HG03342 (cell line): ENCODE measurements at regions not wholly inside any gene's neighbourhood (a gene's known extent, or its start where the extent isn't known, plus 50 kb on each side); places are given as distances from the start of the nearest gene placed in this dataset.
"Not testable (repeated sequence)": the region's sequence is repeated elsewhere in the genome, so short reads cannot be mapped to it uniquely, and the experiment has no call there.

Source experiments
- ATAC-seq: cut with Tn5 transposase; IDR thresholded peaks from one replicate; pipeline ENCODE4 v1.9.1; 2021; ENCODE audit warnings: mild to moderate bottlenecking, moderate library complexity; ENCODE audit not compliant: unreplicated experiment

DNA sequence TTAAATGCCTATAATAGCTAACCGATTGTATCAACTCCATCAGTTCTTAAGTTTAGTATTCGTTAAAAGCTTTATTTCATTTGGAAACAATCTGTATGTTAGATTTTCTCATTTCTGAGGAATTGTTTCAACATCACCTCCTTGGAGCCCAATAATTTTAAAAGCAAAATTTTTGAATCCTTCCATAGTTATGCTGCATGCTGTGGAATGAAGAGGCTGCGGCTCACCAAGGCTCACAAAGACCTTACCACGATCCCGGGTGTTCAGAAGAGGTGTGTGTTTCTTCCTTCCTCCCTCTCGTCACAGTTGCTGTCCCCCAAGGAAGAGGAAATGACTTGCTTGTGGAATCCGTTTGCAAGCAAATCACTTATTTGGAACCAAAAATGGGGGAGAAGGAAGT is 143.8 kb downstream of the FGF1 start:
- no peak for ATAC-seq

DNA sequence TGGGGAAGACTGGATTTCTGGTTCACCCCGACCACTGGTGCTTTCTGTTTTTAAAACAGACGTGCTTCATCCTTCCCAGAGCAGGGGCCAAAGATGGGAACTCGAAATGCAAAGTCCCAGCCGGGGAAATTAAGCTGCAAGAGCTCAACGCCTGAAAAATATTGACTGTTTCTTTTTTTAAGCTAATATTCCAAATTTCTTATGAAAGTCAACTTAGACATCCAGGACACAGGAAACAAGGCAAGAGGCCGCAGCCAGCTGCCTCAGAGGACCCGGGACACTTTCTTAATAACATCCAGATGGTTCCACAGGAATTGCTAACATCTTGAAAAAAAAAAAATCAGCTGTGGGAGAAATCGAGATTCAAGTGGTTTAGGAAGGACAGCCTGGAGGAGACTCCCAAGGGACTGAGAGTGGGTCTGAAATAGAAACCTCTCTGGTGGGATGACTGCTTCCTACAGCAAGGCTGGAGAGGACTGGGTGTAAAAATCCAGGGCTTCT is 144.9 kb downstream of the FGF1 start:
- no peak for ATAC-seq

DNA sequence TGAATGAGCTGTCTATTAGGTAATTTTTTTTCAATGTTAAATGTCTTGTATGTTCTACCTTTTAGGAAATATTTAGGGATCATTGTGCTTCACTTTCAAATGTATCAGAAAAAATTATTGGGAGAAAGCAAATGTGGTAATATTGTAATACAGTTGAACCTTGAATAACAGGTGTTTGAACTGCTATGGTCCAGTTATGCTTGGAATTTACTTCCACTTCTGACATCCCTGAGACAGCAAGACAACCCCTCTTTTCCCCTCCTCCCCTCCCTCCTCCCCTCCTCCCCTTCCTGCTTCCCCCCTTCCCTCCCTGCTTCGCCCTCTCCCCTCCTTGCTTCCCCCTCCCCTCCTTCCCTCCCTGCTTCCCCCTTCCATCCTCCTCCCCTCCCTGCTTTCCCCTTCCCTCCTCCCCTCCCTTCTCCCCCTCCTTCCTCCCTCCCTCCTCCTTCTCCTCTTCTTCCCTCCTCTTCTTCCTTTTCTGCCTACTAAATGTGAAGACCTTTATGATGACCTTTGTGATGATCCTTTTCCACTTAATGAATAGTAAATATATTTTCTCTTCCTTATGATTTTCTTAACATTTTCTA is 146.6 kb downstream of the FGF1 start:
- no peak for ATAC-seq

DNA sequence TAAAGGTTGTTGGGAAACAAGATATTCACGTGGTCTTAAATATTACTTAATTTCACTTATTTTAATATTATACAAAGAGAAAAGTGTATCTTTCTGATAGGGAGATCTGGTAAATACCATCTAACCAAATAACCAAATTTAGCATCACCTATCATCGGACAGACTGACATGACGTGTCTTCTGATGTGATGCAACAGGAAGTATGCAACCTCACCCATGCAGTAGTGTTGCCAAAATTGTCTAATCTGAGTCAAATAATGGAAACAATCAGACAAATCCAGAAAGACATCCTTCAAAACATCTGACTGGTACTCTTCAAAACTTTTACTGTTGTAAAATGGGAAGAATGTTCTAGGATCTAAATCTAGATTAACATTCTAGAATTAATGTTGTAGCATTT is 148.0 kb downstream of the FGF1 start:
- ATAC-seq, result no peak

DNA sequence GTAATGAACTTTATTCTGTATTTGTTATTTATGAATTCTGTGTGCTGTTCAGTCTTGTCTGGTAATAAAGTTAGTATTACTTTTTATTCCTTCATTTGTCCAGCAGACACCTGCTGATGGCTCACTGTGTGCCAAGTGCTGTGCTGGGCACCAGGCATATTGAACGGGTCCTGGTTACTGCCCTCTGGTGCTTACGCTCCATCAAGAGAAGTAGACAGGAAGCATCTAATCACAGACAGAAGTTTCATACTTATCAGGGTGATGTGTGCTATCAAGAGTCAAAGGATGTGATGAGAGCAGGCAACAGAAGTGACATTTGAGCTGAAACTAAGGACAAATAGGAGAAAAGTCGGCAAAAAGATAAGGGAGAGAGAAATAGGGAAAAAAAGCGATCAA is 153.1 kb downstream of the FGF1 start:
- no peak for ATAC-seq

DNA sequence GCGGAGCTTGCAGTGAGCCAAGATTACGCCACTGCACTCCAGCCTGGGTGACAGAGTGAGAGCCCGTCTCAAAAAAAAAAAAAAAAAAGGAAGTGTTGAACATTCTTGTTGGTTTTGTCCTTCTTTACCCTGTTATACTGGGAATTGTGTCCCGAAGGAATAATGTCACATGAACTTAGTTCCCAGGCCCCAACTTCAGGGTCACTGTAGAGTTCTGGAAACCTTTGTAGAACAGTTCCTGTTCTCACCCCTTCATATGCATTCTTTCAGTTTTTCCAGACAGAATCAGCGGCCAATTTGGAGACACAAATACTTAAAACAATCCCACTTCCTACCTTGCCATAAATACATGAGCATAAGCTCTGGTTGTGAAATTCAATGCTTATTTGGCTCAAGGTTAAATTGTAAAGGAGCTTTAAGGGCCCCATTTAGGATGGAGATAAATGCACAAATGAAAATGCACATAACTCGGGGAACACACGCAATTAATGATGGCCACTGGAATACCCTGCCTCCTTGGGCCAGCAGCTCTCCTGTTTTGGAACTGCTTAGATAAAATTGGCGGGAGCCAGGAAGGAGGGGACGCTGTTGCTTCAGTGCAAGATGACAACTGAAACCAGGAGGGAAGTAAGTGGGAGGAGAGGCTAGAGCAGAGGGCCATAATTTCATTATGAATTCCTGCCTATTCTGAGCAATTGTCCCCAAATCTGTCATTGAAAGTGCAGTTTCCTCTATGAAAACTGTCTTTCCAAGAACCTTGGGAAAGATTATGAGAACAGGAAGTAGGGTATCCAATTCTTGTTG is 153.7 kb downstream of the FGF1 start:
- ATAC-seq, result no peak

DNA sequence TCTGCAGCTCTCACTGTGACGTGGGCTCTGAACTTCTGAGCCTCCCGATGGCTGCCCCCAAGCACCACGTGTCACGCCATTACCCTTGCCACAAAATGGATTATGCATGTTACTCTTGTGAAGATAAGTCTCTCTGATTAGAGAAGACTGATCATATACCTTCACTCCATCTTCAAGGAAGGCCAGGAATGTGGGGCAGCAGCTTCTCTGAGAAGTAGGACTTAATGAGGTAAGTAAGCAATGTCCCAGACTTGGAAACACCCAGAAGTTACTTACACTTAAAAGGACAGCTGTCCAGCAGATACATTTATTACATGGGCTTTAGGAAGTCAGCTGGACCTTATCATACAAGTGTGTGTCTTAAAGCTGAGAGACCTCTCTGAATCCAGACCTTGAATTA is 155.0 kb downstream of the FGF1 start:
- no peak for ATAC-seq

DNA sequence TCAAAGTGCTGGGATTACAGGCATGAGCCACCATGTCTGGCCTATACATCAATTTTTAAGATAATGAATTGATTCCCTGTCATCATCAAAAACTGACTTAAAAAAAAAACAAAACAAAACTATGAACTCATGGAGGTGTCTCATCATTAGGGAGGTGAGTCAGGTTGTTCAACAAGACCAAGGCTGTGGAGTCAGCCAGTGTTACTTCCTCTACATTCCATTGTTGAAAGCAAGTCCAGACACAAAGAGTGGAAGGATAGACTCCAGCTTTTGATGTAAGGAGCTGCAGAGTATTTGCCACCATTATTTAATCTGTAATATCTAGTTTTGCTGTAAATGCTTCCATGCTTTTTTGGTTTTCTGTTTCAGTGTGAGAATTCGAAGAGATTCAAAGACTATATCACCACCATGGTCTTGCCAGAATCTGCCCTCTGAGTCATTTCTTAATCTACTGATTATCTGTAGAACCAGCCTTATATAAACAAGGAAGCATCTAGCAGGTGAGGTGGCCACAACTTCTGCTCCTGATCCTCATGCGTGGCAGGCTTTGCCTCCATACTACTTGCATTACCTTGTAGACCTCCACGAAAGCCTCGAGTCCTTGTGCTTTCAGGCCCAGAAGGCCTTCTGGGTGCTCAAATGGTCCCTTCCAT is 156.1 kb downstream of the FGF1 start:
- no peak for ATAC-seq

DNA sequence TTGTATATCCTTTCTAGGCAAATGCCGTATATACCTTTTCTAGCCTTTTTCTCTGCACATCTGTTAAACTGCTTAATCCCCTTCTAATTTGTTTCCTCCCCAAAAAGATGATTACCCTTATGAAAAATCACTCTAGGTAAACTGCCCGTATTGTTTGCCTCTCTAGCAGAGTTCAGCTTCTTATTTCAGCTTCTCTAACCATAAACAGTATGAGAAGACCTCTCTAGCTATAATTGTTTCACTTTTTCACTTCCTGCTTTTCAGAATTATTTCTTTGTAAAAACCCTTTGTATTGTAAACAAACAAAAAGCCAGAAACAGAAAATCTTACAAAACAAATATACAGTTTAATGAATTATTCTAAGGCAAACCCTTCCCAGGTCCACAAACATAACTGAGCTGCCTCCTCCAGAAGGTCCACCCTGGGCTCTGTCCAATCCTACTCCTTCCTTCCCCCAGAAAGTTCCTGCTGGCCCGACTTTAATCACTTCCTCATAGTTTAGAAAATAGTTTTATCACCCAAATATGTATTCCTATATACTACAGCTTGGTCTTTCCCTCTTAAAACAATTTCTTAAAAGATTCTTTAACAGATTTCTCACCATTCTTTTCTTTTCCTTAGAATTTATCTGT is 158.1 kb downstream of the FGF1 start:
- no peak for ATAC-seq

DNA sequence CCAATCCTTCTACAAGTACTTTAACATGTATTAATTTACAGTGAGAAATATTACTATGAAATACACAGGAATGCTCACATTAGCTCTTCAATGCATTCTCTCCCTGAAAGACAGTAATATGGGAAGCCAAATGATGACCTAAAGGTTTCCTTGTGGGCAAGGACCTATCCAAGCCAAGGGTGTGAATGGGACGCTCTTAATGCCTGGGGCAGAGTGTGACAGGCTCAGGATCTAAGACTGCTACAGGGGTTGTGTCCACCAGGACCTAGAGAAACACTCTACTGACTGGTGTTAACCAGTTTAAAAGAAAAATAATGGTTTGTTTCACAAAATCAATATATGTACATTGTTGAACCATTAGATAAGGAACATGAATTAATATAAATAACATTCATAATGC is 158.7 kb downstream of the FGF1 start:
- no peak for ATAC-seq

DNA sequence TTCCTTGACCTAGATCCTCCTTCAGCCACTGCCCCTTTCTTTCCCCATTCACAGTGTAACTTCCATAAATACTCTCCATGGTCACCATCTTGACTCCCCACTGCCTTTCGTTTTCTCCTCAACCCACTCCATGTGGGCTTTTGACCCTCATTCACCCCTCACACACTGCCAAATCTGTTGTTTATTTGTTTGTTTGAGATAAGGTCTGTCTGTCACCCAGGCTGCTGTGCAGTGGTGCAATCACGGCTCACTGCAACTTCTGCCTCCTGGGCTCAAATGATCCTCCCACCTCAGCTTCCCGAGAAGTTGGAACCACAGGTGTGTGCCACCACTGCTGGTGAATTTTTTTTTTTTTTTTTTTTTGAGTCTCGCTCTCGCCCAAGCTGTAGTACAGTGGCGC is 162.9 kb downstream of the FGF1 start:
- ATAC-seq, result no peak

DNA sequence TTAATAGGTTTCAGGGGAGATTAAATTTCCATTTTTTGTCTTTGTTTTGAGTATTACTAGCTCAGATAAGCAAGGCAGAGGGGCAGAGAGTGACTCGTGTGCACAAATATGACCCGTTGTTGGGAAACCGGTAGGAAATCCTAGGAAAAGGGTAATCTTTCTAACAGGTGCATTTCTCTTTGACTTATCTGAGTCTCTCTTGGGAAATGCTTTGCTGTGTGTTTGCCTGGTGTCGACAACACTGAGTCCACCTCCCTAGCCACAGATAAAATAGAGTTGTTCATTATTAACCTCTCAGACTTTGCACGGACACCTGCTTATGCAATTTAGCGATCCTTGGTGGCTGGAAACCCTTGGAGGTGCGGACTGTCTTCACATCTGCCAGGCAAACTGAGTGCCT is 164.2 kb downstream of the FGF1 start:
- no peak for ATAC-seq

DNA sequence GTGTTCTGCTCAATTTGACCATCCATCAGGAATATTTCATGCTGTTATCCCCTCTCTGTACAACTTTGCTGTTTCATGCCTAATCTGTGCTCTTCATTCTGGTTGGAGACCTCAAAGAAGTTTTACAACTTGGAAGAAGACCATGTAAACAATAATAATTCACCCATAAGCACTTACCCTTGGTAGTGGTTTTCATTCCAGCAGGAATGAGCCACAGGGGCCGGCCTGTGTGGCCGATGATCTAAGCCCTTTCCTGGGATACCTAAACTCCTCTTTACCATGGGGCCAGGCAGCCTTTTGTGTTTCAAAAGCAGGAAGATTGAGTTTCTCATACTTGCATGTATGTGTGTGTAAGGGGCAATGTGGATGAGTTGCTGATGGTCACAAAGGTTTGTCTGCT is 165.0 kb downstream of the FGF1 start:
- no peak for ATAC-seq

DNA sequence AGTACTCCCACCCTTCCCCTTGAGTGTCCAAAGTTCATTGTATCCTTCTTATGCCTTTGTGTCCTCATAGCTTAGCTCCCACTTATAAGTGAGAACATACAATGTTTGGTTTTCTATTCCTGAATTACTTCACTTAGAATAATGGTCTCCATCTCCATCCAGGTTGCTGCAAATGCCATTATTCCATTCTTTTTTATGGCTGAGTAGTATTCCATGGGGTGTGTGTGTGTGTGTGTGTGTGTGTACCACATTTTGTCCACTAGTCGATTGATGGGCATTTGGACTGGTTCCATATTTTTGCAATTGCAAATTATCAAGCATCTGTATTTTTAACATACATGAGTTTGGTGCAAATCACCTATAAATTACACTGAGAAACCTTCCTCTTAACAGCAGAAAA is 166.0 kb downstream of the FGF1 start:
- not testable (repeated sequence) for ATAC-seq

DNA sequence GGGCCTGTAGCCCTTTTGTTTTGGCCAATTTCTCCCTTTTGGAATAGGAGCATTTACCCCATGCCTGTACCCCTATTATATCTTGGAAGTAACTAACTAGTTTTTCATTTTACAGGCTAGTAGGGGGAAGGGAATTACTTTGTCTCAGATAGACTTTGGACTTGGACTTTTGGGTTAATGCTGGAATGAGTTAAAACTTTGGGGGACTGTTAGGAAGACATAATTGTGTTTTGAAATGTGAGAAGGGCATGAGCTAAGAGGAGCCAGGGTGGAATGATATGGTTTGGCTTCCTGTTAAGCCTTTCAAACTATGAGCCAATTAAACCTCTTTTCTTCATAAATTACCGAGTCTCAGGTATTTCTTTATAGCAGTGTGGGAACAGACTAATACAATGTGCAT is 168.1 kb downstream of the FGF1 start:
- ATAC-seq, result no peak

DNA sequence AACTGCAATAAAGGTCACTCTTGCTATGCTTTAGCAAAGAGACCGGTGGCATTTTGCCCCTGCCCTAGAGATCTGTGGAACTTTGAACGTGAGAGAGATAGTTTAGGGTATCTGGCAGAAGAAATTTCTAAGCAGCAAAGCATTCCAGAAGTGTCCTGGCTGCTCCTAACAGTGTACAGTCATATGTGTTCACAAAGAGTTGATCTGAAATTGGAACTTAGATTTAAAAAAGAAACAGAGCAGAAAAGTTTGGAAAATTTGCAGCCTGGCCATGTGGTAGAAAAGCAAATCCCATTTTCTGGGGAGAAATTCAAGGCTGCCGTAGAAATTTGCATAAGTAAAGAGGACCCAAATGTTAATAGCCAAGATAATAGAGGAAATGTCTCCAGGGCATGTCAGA is 169.2 kb downstream of the FGF1 start:
- no peak for ATAC-seq

DNA sequence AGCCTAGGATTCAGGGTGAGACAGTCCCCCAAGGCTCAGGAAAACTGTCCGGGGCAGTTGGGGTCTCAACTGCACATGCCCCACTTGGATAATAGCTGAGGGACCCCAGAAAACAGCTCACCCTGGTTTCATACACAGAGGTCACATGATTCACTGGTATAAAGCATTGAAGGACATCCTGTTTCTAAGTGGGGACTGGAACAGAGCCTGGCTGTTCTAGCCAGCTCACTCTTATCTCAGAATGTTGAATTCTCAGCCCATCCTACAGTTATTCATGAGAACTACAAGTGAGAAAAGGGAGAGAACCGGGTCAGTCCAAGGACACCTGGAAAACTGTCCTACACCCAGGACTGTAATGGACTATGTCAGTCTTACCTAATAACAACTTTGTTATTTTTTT is 170.9 kb downstream of the FGF1 start:
- no peak for ATAC-seq

DNA sequence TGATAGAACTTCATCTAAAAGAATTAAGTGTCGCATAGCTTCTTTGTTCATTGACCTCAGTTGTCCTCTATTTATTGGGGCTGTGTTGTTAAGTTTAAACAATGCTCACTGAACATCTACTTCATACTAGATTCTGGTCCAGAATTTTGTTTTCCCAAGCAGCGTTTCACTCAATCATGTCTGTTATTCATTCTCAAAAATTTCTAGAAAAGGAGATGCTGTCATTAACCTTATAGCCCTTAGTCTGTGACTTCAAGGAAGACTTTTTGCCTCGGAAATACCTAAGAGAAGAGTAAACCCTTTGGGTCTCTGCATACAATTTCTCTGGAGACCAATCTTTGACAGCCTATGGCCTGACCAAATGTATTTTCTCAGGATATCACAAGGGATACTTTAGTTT is 171.7 kb downstream of the FGF1 start:
- ATAC-seq, result no peak

DNA sequence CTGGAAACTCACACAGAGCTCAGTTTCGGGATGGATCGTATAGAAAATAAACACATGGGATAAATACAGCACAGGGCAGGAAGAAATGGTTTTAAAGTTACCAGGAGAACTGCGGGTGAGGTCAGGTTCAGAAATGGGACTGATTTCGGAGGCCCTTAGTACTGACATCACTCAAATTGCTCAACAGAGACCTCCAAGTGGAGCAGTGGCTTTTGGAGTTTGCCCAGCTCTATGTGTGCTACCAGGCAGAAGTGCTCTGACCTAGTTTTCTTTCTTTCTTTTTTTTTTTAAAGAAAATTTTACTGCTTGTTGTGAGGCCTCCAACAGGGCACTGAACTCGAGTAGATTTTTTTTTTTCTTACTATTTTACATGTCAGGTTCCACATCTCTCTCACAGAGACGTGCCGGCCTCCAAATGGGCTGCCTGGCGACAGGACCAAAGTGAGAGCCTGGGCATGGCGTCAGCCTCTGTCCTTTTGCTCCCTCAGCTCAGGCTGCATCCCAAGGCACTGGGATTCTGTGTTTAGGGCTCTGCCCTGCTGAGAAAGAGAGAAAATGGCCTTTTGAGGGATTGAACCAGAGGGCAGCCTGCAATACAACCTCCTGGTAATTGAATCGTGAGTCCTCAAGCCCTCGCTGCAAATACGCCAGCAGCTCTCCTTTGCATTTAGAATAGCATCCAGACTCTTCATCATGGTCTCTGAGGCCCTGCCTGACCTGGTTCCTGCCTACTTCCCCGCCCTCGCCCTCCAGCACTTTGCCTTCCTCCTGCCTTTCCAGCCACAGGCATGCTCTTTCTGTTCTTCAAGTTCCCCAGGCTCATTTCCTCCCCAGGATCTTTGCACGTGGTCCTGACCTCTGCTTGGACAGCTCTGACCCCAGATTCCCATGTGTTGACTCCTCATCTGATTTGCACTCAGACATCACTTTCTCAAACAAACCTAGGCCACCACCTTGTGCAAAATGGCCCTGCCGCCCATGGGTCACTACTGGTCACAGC is 173.5 kb downstream of the FGF1 start:
- no peak for ATAC-seq

DNA sequence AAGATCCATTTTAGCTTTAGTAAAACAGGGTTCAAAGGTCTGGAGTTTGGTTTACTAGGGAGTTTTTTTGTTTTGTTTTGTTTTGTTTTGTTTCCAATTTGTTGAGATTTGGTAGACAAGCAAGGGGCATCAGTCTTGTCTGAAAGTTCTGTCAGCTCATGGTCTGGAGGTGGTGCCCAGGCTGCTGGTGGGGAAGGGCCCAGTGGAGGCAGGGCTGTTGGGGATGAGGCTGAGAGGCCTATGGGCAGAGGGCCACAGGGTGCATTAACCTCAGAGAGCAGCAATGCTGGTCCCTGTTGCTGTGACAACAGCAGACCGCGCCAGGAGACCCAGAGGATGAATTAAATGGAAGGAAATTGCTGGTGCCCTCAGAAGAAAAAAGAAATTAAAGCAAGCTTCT is 174.5 kb downstream of the FGF1 start:
- ATAC-seq, result no peak

DNA sequence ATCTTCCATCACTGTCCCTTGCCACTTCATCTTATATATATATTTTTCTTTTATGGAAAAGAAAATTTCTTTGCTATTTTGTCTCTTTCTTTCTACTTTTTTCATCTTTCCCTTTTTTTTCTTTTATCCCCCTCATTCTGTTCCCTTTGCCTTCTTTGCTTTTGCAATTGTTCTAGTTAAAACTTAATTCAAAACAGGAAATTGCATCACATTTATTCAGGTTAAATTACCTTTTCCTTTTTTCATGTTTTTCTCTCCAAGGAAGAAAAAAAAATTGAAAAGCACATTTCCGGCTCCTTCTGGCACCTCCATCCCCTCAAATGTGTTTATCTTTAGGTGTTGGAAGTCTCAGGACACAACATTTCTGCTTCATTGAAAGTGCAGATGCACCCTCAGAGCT is 176.9 kb downstream of the FGF1 start:
- no peak for ATAC-seq
